HG02678 (cell line): ENCODE measurements at regions not wholly inside any gene's neighbourhood (a gene's known extent, or its start where the extent isn't known, plus 50 kb on each side); places are given as distances from the start of the nearest gene placed in this dataset.

ENCODE experiments used
- ATAC-seq: cut with Tn5 transposase; IDR thresholded peaks from one replicate; pipeline ENCODE4 v1.9.1; 2021; ENCODE audit warnings: mild to moderate bottlenecking, moderate library complexity; ENCODE audit not compliant: unreplicated experiment

- no peak for ATAC-seq
Measured at GRCh38 chr11:87384078-87384729, 346.5 kb downstream of the TMEM135 start.

GRCh38 chr11:87374038-87374807, 336.5 kb downstream of the TMEM135 start:
- no peak for ATAC-seq
